ENCODE measurements at regions not wholly inside any gene's neighbourhood (a gene's known extent, or its start where the extent isn't known, plus 50 kb on each side); places are given as distances from the start of the nearest gene placed in this dataset.
"Not testable (repeated sequence)": the region's sequence is repeated elsewhere in the genome, so short reads cannot be mapped to it uniquely, and the experiment has no call there.

- DNase-seq, result no peak
Measured at GRCh38 chr16:59573528-59574271, 839.6 kb upstream of the GOT2 start.

GRCh38 chr16:59567496-59567895 lies 833.4 kb upstream of the GOT2 start:
- no peak for DNase-seq

DNA sequence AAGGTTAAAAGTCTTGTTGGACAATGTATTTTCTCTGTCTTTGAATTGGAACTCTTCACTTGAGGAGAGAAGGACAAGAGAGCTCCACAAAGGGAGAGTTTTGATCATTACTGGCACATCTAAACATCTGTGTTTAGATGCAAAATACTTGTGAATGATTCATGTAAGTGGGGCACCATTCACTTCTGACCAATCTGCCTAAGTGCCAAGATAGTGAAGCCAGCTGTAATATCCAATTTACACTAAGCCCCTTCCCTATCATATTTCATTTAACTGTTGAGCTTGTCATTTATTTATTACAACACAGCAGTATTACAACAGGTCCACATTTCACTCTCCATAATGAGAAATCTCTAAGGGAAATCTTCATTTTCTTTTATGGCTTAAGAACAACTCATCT lies 832.3 kb upstream of the GOT2 start:
- DNase-seq, result no peak

DNA sequence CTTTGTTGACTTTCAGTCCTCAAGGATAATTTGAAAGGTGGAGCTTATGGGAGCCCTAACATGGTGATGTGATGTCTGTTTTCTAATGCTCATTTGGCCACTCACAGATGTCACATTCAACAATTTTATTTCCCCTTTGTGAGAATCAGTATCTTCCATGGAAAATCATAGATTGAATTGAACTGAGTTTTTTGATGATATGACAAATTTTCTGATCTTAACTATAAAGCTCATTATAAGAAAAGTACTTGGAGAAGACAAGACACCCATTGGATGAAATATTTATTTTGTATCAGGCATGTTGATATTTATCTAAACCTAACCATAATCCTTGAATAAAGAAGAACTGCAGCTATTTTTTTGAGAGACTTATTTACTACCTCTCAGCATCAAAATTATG lies 824.6 kb upstream of the GOT2 start:
- no peak for DNase-seq

GRCh38 chr16:59552164-59552563 lies 818.0 kb upstream of the GOT2 start:
- no peak for DNase-seq

- DNase-seq, result no peak
Measured at GRCh38 chr16:59545721-59546120, 811.6 kb upstream of the GOT2 start.

DNA sequence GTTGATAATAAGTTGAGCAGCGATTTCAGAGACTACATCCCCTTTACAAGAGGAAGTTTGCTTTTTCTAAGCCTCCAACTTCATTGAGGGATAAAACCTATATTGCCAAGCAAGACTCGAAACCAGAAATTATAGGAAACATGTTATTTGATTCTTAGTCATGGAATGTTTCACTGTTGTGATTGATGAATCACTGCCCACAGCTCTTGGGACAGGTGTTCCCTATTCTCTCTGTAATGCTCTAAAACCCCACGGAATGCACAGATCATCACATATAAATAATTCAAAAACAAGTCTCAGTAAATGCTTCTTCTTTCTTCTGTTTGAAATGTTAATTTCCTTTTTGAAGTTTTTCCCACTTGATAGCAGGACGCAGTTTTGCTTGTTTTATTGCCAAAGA lies 809.5 kb upstream of the GOT2 start:
- no peak for DNase-seq

- no peak for DNase-seq
Measured at GRCh38 chr16:59540621-59541020, 806.5 kb upstream of the GOT2 start.

GRCh38 chr16:59535298-59535697 lies 801.2 kb upstream of the GOT2 start:
- no peak for DNase-seq

DNA sequence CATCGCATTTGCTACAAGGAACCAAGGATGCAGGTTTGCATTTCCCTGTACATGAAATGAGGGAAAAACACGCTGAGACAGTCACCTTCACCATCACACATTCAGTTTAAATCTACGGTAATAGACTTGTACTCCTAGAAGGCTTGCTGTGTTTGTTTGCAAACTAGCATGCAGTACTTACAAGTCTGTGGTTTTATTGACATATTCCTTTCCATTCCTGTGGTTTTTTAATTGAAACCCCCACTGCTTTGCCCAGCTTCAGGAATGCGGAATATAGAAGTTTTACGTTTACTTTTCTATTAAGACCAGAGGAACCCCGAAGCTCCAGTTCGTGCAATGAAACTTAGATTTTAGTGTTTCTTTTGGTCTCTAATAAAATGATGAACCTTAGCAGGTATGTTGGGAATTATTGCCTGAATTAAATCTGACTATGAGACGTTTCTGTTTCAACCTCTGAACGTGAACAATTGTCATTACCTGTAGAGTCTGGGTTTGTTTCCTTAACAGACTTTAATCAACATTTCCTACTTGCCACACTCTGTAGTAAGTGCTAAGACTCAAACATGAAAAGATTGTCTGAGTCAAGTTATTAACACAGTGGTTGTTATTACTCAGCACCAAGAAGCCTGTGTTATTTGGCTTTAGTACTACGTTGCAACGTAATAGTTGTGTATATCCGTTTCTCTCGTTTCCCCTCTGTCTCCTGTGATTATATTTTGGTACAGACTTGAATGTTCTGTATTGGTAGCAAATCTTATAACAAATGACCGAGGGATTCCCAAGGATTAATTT lies 793.3 kb upstream of the GOT2 start:
- DNase-seq, result no peak

DNA sequence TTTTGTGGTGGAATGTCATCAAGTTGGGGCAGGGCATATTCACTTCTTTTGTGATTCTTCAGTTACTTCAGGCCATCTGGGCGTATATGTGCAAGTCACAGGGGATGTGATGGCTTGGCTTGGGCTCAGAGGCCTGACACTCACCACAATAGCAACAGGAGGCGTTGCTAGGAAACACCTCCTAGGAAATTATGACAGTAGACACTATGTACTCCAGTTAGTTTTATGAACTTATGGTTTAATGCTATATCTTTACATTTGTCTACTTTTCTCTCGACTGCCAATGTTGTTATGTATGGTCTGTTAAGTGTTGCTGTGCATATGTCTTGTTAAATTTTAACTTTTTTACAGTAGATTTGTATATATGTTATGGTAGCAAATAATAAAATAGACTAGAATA lies 788.7 kb upstream of the GOT2 start:
- no peak for DNase-seq

GRCh38 chr16:59518721-59519120 lies 784.6 kb upstream of the GOT2 start:
- not testable (repeated sequence) for DNase-seq

GRCh38 chr16:59514651-59515050 lies 780.5 kb upstream of the GOT2 start:
- no peak for DNase-seq

GRCh38 chr16:59510008-59510424 lies 775.9 kb upstream of the GOT2 start:
- DNase-seq, result no peak

GRCh38 chr16:59500601-59501000 lies 766.5 kb upstream of the GOT2 start:
- no peak for DNase-seq

DNA sequence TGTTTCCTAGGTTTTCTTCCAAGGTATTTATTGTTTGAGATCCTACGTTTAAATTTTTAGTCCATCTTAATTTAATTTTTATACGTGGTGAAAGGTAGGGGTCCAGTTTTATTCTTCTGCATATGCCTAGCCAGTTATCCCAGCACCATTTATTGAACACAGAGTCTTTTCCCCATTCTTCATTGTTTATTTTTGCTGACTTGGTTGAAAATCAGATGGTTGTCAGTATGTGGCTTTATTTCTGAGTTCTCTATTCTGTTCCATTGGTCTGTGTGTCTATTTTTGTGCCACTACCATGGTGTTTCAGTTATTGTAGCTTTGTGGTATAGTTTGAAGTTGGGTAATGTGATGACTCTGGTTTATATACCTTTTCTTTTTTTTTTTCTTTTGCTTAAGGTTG lies 753.0 kb upstream of the GOT2 start:
- DNase-seq, result no peak

DNA sequence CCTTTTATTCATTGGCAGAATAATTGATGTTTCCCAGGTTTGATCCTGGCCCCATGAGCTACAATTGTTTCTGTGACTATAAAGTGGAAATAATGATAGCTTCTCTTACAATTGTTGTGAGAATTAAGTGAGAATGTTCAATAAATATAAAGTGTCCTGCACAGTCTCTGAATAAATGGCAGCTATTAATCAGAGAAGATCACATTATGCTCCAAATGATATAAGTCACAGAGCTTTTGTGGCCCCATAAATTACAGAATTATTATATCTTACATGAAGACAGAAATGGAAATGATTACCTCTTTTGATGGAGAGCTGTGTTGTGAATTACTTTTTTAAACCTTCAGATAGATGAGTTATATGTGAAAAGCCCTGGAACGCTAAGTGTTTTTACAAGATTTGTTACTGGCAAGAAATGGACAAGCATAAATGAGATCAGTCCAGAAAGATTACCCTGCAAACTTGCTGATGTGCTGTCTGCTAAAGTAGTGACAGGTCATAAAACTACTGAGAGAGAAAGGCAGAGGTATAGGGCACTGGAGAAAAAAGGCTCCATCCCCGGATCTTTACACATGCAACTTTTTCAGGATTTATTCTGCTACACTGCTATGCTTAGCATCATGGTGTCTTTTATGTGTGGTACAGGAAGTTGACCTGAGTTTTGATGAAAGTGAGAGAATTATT lies 750.9 kb upstream of the GOT2 start:
- DNase-seq, result no peak

GRCh38 chr16:59478838-59479237 lies 744.7 kb upstream of the GOT2 start:
- no peak for DNase-seq

- DNase-seq, result no peak
Measured at GRCh38 chr16:59470556-59470955, 736.4 kb upstream of the GOT2 start.

DNA sequence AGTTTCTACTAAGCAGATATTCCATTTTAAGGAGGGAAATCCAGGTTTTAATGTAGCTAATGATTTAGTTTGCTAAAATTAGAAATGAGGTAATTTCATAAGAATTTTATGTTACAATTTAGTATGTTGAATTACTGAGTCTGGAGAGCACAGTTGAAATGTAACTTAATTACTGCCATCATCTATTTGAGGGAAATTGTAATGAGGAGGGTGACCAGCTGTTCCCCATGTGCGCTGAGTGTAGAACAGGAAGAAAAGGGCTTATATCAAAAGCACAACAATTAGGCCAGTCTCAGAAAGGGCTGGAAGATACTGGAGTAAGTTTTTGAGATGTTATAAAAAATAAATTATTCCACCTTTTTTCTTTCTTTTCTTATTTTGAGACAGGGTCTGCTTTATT lies 735.1 kb upstream of the GOT2 start:
- no peak for DNase-seq

GRCh38 chr16:59463776-59464175 lies 729.7 kb upstream of the GOT2 start:
- DNase-seq, result no peak

DNA sequence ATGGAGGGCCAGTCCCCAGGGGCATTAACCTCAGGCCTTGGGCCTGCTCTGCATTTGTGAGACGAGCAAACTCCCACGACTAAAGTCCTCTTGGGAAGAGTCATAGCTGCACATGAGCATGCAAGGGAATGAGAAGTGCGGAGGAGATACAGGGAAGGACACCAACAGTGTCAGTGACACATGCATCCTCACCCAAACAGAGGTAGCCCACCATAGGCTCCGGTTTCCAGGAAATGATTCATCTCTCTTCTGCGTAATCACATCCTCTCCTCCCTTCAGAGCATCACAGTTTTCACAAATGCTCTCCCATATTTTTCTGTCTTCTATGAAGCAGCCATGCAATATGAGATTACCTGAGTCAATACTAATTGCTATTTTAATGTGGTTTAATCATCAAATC lies 725.7 kb upstream of the GOT2 start:
- no peak for DNase-seq

- no peak for DNase-seq
Measured at GRCh38 chr16:59455497-59455896, 721.4 kb upstream of the GOT2 start.

- not testable (repeated sequence) for DNase-seq
Measured at GRCh38 chr16:59450513-59450912, 716.4 kb upstream of the GOT2 start.

Measured in NCI-H2227 treated with DMSO at 0.1 percent for 48 hours (cell line).